ENCODE measurements at regions not wholly inside any gene's neighbourhood (a gene's known extent, or its start where the extent isn't known, plus 50 kb on each side); places are given as distances from the start of the nearest gene placed in this dataset.

DNA sequence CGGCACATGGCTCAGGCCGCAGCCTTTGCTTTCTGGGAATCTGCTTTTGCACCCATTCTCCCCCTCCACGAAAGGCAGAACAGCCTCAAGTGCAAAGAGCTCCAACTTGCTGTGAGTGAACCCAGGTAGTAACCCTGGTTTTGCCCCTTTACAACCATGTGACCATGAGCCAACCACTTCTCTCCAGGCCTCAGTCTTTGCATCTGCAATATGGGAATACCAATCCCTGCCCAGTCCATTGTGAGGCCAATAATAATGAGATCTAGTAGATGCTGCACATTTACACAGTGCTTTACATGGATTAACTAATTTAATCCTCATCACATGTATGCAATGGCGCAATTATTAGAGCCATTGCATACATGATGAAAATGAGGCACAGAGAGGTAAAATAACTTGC lies 108.9 kb upstream of the MYL2 start:
- H3K4me1 Mint-ChIP-seq (ENCODE audit: unreplicated experiment), result peaks cover 2% of the 10 kb centered on the region
- no peaks in the 10 kb centered on the region for H3K36me3 Mint-ChIP-seq (ENCODE audit: unreplicated experiment)
- TF ChIP-seq, protein P1, sequence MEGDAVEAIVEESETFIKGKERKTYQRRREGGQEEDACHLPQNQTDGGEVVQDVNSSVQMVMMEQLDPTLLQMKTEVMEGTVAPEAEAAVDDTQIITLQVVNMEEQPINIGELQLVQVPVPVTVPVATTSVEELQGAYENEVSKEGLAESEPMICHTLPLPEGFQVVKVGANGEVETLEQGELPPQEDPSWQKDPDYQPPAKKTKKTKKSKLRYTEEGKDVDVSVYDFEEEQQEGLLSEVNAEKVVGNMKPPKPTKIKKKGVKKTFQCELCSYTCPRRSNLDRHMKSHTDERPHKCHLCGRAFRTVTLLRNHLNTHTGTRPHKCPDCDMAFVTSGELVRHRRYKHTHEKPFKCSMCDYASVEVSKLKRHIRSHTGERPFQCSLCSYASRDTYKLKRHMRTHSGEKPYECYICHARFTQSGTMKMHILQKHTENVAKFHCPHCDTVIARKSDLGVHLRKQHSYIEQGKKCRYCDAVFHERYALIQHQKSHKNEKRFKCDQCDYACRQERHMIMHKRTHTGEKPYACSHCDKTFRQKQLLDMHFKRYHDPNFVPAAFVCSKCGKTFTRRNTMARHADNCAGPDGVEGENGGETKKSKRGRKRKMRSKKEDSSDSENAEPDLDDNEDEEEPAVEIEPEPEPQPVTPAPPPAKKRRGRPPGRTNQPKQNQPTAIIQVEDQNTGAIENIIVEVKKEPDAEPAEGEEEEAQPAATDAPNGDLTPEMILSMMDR (IDR thresholded peaks at IDR 0.05), result no peak
- H3K4me3 Mint-ChIP-seq (ENCODE audit: unreplicated experiment), result no peak overlapping the region
- no peaks in the 10 kb centered on the region for H3K9me3 Mint-ChIP-seq (ENCODE audit: unreplicated experiment)
- no peak for DNase-seq (ENCODE audit: extremely low spot score, unreplicated experiment)
- H3K27ac Mint-ChIP-seq (ENCODE audit: unreplicated experiment), result no peak overlapping the region
- H3K27me3 Mint-ChIP-seq (ENCODE audit: unreplicated experiment), result peaks cover 71% of the 10 kb centered on the region

DNA sequence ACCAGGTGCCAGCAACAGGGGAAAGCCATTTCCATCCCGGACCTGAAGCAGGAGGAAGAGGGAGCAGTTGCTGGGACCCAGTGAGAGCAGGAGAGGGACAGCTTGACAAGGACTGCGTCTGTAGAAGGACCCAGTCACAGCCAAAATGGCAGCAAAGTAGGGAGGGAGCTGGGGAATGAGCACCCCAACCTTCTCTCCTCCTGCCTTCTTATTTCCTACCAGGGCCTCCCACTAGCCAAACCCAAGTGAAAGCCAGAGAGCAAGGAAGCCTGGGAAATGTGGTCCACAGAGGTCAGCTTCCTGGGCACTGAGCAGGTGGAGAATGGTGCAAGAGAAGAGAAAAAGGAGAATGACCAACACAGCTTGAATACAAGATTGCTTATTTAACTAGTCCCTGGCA lies 108.5 kb upstream of the MYL2 start:
- H3K27me3 Mint-ChIP-seq (ENCODE audit: unreplicated experiment), result peaks cover 73% of the 10 kb centered on the region
- DNase-seq (ENCODE audit: extremely low spot score, unreplicated experiment), result no peak
- TF ChIP-seq, protein P1 (IDR thresholded peaks at IDR 0.05), result no peak
- no peak overlapping the region for H3K27ac Mint-ChIP-seq (ENCODE audit: unreplicated experiment)
- H3K36me3 Mint-ChIP-seq (ENCODE audit: unreplicated experiment), result no peaks in the 10 kb centered on the region
- H3K4me3 Mint-ChIP-seq (ENCODE audit: unreplicated experiment), result no peak overlapping the region
- H3K9me3 Mint-ChIP-seq (ENCODE audit: unreplicated experiment), result no peaks in the 10 kb centered on the region
- H3K4me1 Mint-ChIP-seq (ENCODE audit: unreplicated experiment), result peaks cover 2% of the 10 kb centered on the region

DNA sequence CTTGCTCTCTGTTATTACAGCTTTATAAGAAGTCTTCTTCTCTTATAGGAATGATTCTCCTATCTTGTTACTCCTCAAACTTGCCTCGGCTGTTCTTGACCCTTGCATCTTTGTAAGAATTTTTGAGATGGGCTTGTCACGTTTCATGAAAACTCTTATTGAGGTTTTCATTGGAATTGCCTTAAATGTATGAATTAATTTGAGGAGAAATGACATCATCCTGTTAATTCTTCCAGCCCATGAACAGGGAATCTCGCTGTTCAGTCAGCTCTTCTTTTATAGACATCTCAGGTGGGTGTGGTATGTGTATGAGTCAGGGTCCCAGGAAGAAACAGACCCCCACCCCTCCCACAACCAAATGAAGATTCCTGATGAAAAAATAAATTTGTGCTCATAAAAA lies 107.1 kb upstream of the MYL2 start:
- H3K9me3 Mint-ChIP-seq (ENCODE audit: unreplicated experiment), result no peaks in the 10 kb centered on the region
- no peaks in the 10 kb centered on the region for H3K36me3 Mint-ChIP-seq (ENCODE audit: unreplicated experiment)
- DNase-seq (ENCODE audit: extremely low spot score, unreplicated experiment), result no peak
- no peak overlapping the region for H3K27ac Mint-ChIP-seq (ENCODE audit: unreplicated experiment)
- H3K27me3 Mint-ChIP-seq (ENCODE audit: unreplicated experiment), result peaks cover 68% of the 10 kb centered on the region
- no peak overlapping the region for H3K4me3 Mint-ChIP-seq (ENCODE audit: unreplicated experiment)
- TF ChIP-seq, protein P1 (IDR thresholded peaks at IDR 0.05), result no peak
- H3K4me1 Mint-ChIP-seq (ENCODE audit: unreplicated experiment), result peaks cover under 1% of the 10 kb centered on the region

DNA sequence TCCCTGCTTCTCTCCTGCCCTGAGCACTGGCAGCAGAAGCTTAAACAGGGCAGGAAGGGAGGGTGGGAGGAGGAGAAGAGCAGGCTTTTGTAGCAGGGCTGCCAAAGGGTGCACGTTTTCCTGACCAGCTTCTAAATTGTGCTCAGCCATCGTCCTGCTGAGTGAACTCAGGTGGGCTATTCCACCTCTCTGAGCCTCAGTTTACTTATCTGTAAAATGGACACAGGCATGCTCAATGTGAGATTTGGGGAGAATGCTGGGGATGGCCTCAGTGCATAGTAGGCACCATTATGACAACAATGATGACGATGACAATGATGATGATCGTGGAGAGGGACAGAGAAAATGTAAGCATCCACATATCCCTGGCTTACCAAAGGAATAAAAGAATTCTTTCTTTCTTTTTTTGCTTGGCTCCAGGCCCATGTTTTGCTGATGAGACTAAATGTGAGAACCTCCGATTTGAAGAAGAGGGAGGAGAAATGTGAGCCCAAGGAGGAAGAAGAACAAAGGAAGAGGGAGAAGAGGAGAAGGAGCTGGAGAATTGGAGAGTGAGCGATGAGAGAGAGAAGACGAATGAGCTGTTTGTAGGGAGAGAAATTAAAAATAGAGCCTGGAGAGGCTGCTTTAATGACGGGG lies 105.5 kb upstream of the MYL2 start:
- peaks cover 53% of the 10 kb centered on the region for H3K27me3 Mint-ChIP-seq (ENCODE audit: unreplicated experiment)
- no peaks in the 10 kb centered on the region for H3K36me3 Mint-ChIP-seq (ENCODE audit: unreplicated experiment)
- H3K9me3 Mint-ChIP-seq (ENCODE audit: unreplicated experiment), result no peaks in the 10 kb centered on the region
- H3K4me3 Mint-ChIP-seq (ENCODE audit: unreplicated experiment), result no peak overlapping the region
- H3K27ac Mint-ChIP-seq (ENCODE audit: unreplicated experiment), result no peak overlapping the region
- no peak for DNase-seq (ENCODE audit: extremely low spot score, unreplicated experiment)
- no peaks in the 10 kb centered on the region for H3K4me1 Mint-ChIP-seq (ENCODE audit: unreplicated experiment)
- TF ChIP-seq, protein P1 (IDR thresholded peaks at IDR 0.05), result no peak

DNA sequence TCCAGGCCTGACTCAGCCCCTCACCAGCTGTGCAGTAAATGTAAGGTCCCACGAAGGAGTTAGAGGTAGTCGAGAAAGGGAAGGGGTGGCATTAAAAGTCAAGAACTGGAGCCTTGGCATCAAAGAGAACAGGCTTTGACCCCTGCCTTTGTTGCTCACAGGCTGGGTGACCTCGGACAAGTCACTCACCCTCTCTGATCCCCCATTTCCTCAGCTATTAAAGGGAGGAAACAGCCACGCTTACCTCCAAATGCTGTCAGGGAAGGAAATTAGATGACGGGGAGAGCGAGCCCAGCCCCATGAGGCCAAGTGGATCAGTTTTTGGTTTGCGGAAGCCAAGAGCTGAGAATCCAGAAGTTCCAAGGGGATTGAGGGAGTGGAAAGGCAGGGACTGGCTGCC lies 104.9 kb upstream of the MYL2 start:
- Mint-ChIP-seq H3K9me3 (ENCODE audit: unreplicated experiment) (no peaks in the 10 kb centered on the region), H3K27me3 (ENCODE audit: unreplicated experiment) (peaks cover 47% of the 10 kb centered on the region), H3K4me3 (ENCODE audit: unreplicated experiment) (no peak overlapping the region), H3K27ac (ENCODE audit: unreplicated experiment) (no peak overlapping the region), H3K36me3 (ENCODE audit: unreplicated experiment) (no peaks in the 10 kb centered on the region), H3K4me1 (ENCODE audit: unreplicated experiment) (no peaks in the 10 kb centered on the region)
- no peak for DNase-seq (ENCODE audit: extremely low spot score, unreplicated experiment)
- TF ChIP-seq, protein P1 (IDR thresholded peaks at IDR 0.05), result no peak

All from osteocyte (in vitro differentiated cells).